ENCODE measurements at regions not wholly inside any gene's neighbourhood (a gene's known extent, or its start where the extent isn't known, plus 50 kb on each side); places are given as distances from the start of the nearest gene placed in this dataset.

DNA sequence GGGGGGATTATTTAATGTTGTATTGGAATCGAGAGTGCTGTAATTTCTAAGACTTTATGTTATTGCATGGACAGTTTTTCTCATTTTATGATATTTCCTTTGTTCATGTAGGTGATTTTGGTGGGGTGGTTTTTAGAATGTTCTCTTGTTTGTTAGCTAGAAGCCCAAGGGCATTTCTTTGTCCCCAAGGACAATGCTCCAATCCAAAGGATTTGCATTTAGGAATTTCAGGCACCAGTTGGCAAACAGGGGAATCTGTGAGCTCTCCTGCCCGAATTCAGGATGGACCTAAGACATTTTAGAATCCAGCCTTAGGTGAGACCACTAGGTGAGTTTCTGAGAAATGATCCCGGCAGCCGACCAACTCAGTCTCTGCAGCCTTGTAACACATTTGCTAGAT lies 324.9 kb downstream of the KCNRG start:
- H3K27ac ChIP-seq (ENCODE audit: low read depth, low read length, poor library complexity, severe bottlenecking), result peak overlapping the region; percentile 74

DNA sequence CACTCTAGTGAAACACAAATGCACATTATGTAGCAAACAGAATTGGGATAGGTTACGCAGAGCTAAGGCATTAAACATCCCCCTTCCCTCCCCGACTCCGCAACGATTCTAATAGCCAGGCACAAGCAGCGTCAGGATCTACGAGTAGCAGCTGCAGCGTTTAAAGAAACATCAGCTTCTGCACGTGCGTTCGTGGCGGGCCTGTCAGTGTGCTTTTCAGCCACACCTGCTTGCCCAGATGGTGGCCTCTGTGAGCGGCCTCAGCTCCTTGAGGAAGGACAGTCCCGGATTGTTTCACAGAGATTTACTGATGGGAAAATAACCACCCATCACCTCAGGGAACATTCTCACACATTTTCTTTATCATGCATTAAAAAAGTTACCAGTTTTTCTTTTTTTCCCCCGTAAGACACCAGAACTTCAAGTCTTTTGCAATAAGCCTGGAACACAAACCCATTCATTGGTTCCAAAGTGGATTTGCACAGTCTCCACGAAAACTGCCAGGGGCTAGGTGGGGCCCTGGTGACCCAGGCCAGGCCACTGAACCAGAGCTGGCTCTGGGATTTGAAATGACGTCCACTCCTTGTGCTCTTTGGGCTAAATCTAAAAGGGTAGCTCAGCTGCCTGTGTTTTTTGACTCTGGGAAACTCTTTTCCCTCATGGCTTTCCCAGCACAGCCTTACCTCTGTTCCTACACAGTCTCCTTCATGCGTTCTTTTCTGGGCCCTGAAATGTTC lies 325.5 kb downstream of the KCNRG start:
- H3F3A ChIP-seq (ENCODE audit: insufficient read depth, low read length), result no peaks in the 10 kb centered on the region
- peak overlapping the region; percentile 35; the same call in 1 of the 2 replicates for H3K9ac ChIP-seq (ENCODE audit: low read length)
- H3K27ac ChIP-seq (ENCODE audit: low read depth, low read length, poor library complexity, severe bottlenecking), result peak overlapping the region; percentile 74
- peaks cover 47% of the 10 kb centered on the region for H3K4me1 ChIP-seq (ENCODE audit: insufficient read depth, low read length, severe bottlenecking)
- no peaks in the 10 kb centered on the region for H3K9me2 ChIP-seq (ENCODE audit: low read depth, low read length)
- no peaks in the 10 kb centered on the region for H3K36me3 ChIP-seq (ENCODE audit: insufficient read depth, low read length)
- peak overlapping the region; percentile 50; the same call in 1 of the 2 replicates for H2AFZ ChIP-seq (ENCODE audit: low read length)
- no peaks in the 10 kb centered on the region for H3K27me3 ChIP-seq (ENCODE audit: insufficient read depth, low read length)
- no peak for TF ChIP-seq EZH2 (IDR thresholded peaks at IDR 0.05; ENCODE audit: borderline replicate concordance, low read length)
- TF ChIP-seq, protein P1, sequence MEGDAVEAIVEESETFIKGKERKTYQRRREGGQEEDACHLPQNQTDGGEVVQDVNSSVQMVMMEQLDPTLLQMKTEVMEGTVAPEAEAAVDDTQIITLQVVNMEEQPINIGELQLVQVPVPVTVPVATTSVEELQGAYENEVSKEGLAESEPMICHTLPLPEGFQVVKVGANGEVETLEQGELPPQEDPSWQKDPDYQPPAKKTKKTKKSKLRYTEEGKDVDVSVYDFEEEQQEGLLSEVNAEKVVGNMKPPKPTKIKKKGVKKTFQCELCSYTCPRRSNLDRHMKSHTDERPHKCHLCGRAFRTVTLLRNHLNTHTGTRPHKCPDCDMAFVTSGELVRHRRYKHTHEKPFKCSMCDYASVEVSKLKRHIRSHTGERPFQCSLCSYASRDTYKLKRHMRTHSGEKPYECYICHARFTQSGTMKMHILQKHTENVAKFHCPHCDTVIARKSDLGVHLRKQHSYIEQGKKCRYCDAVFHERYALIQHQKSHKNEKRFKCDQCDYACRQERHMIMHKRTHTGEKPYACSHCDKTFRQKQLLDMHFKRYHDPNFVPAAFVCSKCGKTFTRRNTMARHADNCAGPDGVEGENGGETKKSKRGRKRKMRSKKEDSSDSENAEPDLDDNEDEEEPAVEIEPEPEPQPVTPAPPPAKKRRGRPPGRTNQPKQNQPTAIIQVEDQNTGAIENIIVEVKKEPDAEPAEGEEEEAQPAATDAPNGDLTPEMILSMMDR (IDR thresholded peaks at IDR 0.05; ENCODE audit: low read length), result 0 out of 2 replicates have a peak, but pooled peaks have one; percentile 8
- H3K4me2 ChIP-seq (ENCODE audit: low read length), result peak overlapping the region; percentile 63
- no peaks in the 10 kb centered on the region for H4K20me1 ChIP-seq (ENCODE audit: insufficient read depth, low read length)
- no peaks in the 10 kb centered on the region for H3K79me2 ChIP-seq (ENCODE audit: insufficient read depth, low read length)
- no peak overlapping the region for H3K4me3 ChIP-seq (ENCODE audit: low read depth, low read length, poor library complexity, severe bottlenecking)
- H3K9me3 ChIP-seq (ENCODE audit: low read length), result no peaks in the 10 kb centered on the region

More for the DNA sequence above, 324.9 kb downstream of the KCNRG start:
- Histone ChIP-seq H3K27me3 (ENCODE audit: insufficient read depth, low read length) (no peaks in the 10 kb centered on the region), H3K4me2 (ENCODE audit: low read length) (peak overlapping the region; percentile 63), H3K9me2 (ENCODE audit: low read depth, low read length) (no peaks in the 10 kb centered on the region), H3K4me1 (ENCODE audit: insufficient read depth, low read length, severe bottlenecking) (peaks cover 44% of the 10 kb centered on the region), H3F3A (ENCODE audit: insufficient read depth, low read length) (no peaks in the 10 kb centered on the region), H3K79me2 (ENCODE audit: insufficient read depth, low read length) (no peaks in the 10 kb centered on the region), H4K20me1 (ENCODE audit: insufficient read depth, low read length) (no peaks in the 10 kb centered on the region), H2AFZ (ENCODE audit: low read length) (peak overlapping the region; percentile 50; the same call in 1 of the 2 replicates), H3K4me3 (ENCODE audit: low read depth, low read length, poor library complexity, severe bottlenecking) (no peak overlapping the region), H3K9ac (ENCODE audit: low read length) (no peak overlapping the region; the same call in 1 of the 2 replicates), H3K36me3 (ENCODE audit: insufficient read depth, low read length) (no peaks in the 10 kb centered on the region), H3K9me3 (ENCODE audit: low read length) (no peaks in the 10 kb centered on the region)
- no peak for TF ChIP-seq EZH2 (IDR thresholded peaks at IDR 0.05; ENCODE audit: borderline replicate concordance, low read length)
- TF ChIP-seq, protein P1 (IDR thresholded peaks at IDR 0.05; ENCODE audit: low read length), result no peak

DNA sequence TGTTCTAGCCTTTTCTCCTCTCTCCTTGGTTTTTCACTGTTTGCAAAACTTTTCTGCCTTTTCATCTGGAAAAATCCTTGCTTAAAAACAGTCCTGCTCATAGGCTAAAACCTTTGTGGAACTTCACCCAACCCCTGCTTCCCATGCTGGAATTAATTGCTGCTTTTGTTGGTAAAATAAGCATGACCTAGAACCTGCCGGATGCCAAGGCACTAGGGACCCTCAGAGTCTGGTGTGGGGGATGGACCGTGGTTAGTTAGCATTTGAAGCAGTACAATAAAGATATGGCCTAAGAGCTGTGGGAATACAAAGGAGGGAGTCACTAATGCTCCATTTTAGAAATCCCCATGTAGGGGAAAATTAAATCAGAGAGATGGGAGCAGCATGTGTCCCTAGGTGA lies 326.3 kb downstream of the KCNRG start:
- Histone ChIP-seq H3K9ac (ENCODE audit: low read length) (peak overlapping the region; percentile 35; the same call in 1 of the 2 replicates), H3K27ac (ENCODE audit: low read depth, low read length, poor library complexity, severe bottlenecking) (peak overlapping the region; percentile 74), H3K27me3 (ENCODE audit: insufficient read depth, low read length) (no peaks in the 10 kb centered on the region)

More for the DNA sequence above, 326.3 kb downstream of the KCNRG start:
- Histone ChIP-seq H3K4me1 (ENCODE audit: insufficient read depth, low read length, severe bottlenecking) (peaks cover 47% of the 10 kb centered on the region), H3K9me3 (ENCODE audit: low read length) (no peaks in the 10 kb centered on the region), H3F3A (ENCODE audit: insufficient read depth, low read length) (no peaks in the 10 kb centered on the region), H3K4me3 (ENCODE audit: low read depth, low read length, poor library complexity, severe bottlenecking) (no peak overlapping the region), H3K36me3 (ENCODE audit: insufficient read depth, low read length) (no peaks in the 10 kb centered on the region), H3K79me2 (ENCODE audit: insufficient read depth, low read length) (no peaks in the 10 kb centered on the region), H3K4me2 (ENCODE audit: low read length) (no peak overlapping the region; the same call in 1 of the 2 replicates), H2AFZ (ENCODE audit: low read length) (no peak overlapping the region), H4K20me1 (ENCODE audit: insufficient read depth, low read length) (no peaks in the 10 kb centered on the region), H3K9me2 (ENCODE audit: low read depth, low read length) (no peaks in the 10 kb centered on the region)
- TF ChIP-seq, protein P1 (IDR thresholded peaks at IDR 0.05; ENCODE audit: low read length), result no peak
- TF ChIP-seq EZH2 (IDR thresholded peaks at IDR 0.05; ENCODE audit: borderline replicate concordance, low read length), result no peak

Data from OCI-LY1 (cell line).